HG03159 (cell line): ENCODE measurements at regions not wholly inside any gene's neighbourhood (a gene's known extent, or its start where the extent isn't known, plus 50 kb on each side); places are given as distances from the start of the nearest gene placed in this dataset.
"Not testable (repeated sequence)": the region's sequence is repeated elsewhere in the genome, so short reads cannot be mapped to it uniquely, and the experiment has no call there.

ENCODE experiments used
- ATAC-seq: cut with Tn5 transposase; IDR thresholded peaks from one replicate; pipeline ENCODE4 v1.9.1; 2021; ENCODE audit warnings: mild to moderate bottlenecking, moderate library complexity; ENCODE audit not compliant: unreplicated experiment

GRCh38 chr15:91655563-91656290 is 197.8 kb upstream of the SLCO3A1 start:
- not testable (repeated sequence) for ATAC-seq

- no peak for ATAC-seq
Measured at GRCh38 chr15:91660174-91660649, 193.3 kb upstream of the SLCO3A1 start.

- no peak for ATAC-seq
Measured at GRCh38 chr15:91664224-91664836, 189.2 kb upstream of the SLCO3A1 start.

- no peak for ATAC-seq
Measured at GRCh38 chr15:91665212-91665611, 188.3 kb upstream of the SLCO3A1 start.

- no peak for ATAC-seq
Measured at GRCh38 chr15:91668370-91668769, 185.1 kb upstream of the SLCO3A1 start.

- ATAC-seq = no peak
Measured at GRCh38 chr15:91670108-91670507, 183.4 kb upstream of the SLCO3A1 start.

GRCh38 chr15:91678003-91678402 is 175.5 kb upstream of the SLCO3A1 start:
- ATAC-seq = no peak

- ATAC-seq = no peak
Measured at GRCh38 chr15:91679447-91679846, 174.1 kb upstream of the SLCO3A1 start.

- ATAC-seq = no peak
Measured at GRCh38 chr15:91685436-91685835, 168.1 kb upstream of the SLCO3A1 start.

- no peak for ATAC-seq
Measured at GRCh38 chr15:91688811-91689210, 164.7 kb upstream of the SLCO3A1 start.

GRCh38 chr15:91689377-91689776 is 164.1 kb upstream of the SLCO3A1 start:
- ATAC-seq = no peak

- no peak for ATAC-seq
Measured at GRCh38 chr15:91692596-91692995, 160.9 kb upstream of the SLCO3A1 start.

- no peak for ATAC-seq
Measured at GRCh38 chr15:91694131-91694830, 159.2 kb upstream of the SLCO3A1 start.

GRCh38 chr15:91694831-91695210 is 158.7 kb upstream of the SLCO3A1 start:
- no peak for ATAC-seq

GRCh38 chr15:91695799-91696198 is 157.7 kb upstream of the SLCO3A1 start:
- ATAC-seq = no peak

- no peak for ATAC-seq
Measured at GRCh38 chr15:91696981-91697380, 156.5 kb upstream of the SLCO3A1 start.

GRCh38 chr15:91698241-91698640 is 155.3 kb upstream of the SLCO3A1 start:
- no peak for ATAC-seq

GRCh38 chr15:91699741-91700140 is 153.8 kb upstream of the SLCO3A1 start:
- ATAC-seq = no peak

GRCh38 chr15:91703274-91703673 is 150.2 kb upstream of the SLCO3A1 start:
- ATAC-seq = no peak

- no peak for ATAC-seq
Measured at GRCh38 chr15:91704343-91704742, 149.2 kb upstream of the SLCO3A1 start.

- peak; percentile 68 for ATAC-seq
Measured at GRCh38 chr15:91706322-91707032, 147.0 kb upstream of the SLCO3A1 start.
